Upper lobe of left lung (tissue), 4 donors: ENCODE measurements at regions not wholly inside any gene's neighbourhood (a gene's known extent, or its start where the extent isn't known, plus 50 kb on each side); places are given as distances from the start of the nearest gene placed in this dataset.

Source experiments
- EP300 ChIP-seq, 4 donors: sonication (generic); formaldehyde crosslinking; IDR thresholded peaks; one replicate each; pipeline ENCODE4 v1.5.1; 2017; ENCODE audit warnings: antibody characterized with exemption in 4 of 4, control low read depth in 2 of 4
- POLR2A ChIP-seq, 4 donors: fragments of 450-650 bp; IDR thresholded peaks; one replicate each; pipeline ENCODE4 v1.5.1; 2016 to 2017; ENCODE audit warnings: antibody characterized with exemption in 4 of 4, mild to moderate bottlenecking in 2 of 4
- TF ChIP-seq, protein P1 (sequence below), 6 experiments: fragments of 450-650 bp in 4 of 6; fragments of 200-600 bp in 2 of 6; sonication (generic) in 2 of 6; IDR thresholded peaks; one replicate each; pipeline ENCODE4 v1.5.1; 2016 to 2019; ENCODE audit warnings: antibody characterized with exemption in 6 of 6

- TF ChIP-seq, protein P1, sequence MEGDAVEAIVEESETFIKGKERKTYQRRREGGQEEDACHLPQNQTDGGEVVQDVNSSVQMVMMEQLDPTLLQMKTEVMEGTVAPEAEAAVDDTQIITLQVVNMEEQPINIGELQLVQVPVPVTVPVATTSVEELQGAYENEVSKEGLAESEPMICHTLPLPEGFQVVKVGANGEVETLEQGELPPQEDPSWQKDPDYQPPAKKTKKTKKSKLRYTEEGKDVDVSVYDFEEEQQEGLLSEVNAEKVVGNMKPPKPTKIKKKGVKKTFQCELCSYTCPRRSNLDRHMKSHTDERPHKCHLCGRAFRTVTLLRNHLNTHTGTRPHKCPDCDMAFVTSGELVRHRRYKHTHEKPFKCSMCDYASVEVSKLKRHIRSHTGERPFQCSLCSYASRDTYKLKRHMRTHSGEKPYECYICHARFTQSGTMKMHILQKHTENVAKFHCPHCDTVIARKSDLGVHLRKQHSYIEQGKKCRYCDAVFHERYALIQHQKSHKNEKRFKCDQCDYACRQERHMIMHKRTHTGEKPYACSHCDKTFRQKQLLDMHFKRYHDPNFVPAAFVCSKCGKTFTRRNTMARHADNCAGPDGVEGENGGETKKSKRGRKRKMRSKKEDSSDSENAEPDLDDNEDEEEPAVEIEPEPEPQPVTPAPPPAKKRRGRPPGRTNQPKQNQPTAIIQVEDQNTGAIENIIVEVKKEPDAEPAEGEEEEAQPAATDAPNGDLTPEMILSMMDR (IDR thresholded peaks at IDR 0.05): no peak
- TF ChIP-seq POLR2A (IDR thresholded peaks at IDR 0.05) (no peak), EP300 (IDR thresholded peaks at IDR 0.05) (no peak)
Measured at GRCh38 chr2:221836095-221836494, 264.0 kb upstream of the EPHA4 start.
